ENCODE measurements at regions not wholly inside any gene's neighbourhood (a gene's known extent, or its start where the extent isn't known, plus 50 kb on each side); places are given as distances from the start of the nearest gene placed in this dataset.

DNA sequence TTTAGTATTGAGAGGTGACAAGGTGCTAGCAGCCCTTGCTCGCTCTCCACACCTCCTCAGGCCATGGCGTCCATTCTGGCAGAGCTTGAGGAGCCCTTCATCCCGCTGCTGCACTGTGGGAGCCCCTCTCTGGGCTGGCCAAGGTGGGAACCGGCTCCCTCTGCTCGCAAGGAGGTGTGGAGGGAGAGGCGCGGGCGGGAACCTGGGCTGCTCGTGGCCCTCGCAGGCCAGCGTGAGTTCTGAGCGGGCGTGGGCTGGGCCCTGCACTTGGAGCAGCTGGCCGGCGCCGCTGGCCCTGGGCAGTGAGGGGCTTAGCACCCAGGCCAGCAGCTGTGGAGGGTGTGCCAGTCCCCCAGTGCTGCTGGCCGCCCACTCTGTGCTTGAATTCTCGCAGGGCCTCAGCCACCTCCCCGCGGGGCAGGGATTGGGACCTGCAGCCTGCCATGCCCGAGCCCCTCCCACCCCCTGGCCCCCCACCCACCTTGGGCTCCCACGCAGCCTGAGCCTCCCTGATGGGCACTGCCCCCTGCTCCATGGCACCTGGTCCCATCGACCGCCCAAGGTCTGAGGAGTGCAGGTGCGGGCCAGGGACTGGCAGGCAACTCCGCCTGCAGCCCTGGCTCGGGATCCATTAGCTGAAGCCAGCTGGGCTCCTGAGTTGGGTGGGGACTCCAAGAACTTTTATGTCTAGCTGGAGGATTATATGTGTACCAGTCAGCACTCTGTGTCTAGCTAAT lies 785.2 kb downstream of the DIPK2A start:
- TF ChIP-seq, protein P1, sequence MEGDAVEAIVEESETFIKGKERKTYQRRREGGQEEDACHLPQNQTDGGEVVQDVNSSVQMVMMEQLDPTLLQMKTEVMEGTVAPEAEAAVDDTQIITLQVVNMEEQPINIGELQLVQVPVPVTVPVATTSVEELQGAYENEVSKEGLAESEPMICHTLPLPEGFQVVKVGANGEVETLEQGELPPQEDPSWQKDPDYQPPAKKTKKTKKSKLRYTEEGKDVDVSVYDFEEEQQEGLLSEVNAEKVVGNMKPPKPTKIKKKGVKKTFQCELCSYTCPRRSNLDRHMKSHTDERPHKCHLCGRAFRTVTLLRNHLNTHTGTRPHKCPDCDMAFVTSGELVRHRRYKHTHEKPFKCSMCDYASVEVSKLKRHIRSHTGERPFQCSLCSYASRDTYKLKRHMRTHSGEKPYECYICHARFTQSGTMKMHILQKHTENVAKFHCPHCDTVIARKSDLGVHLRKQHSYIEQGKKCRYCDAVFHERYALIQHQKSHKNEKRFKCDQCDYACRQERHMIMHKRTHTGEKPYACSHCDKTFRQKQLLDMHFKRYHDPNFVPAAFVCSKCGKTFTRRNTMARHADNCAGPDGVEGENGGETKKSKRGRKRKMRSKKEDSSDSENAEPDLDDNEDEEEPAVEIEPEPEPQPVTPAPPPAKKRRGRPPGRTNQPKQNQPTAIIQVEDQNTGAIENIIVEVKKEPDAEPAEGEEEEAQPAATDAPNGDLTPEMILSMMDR (conservative IDR thresholded peaks at IDR 0.05 in 1 of 2, IDR thresholded peaks at IDR 0.05 in 1 of 2; ENCODE audit: extremely low read depth in 1 of 2, insufficient read depth in 1 of 2, low read depth in 1 of 2, low read length in 2 of 2) = no peak
- TF ChIP-seq EZH2 (IDR thresholded peaks at IDR 0.05; ENCODE audit: borderline replicate concordance, low read length) = no peak
